Skeletal muscle tissue (tissue), 3 donors: ENCODE measurements at regions not wholly inside any gene's neighbourhood (a gene's known extent, or its start where the extent isn't known, plus 50 kb on each side); places are given as distances from the start of the nearest gene placed in this dataset.

Experiments
- H3K27ac ChIP-seq: one replicate; pipeline ENCODE4 v1.7.0; 2013; ENCODE audit warnings: mild to moderate bottlenecking, low read depth, low read length, inconsistent platforms
- H3K27me3 ChIP-seq, 3 donors: one replicate each; pipeline ENCODE4 v1.7.0; 2013; ENCODE audit warnings: low read length in 3 of 3; ENCODE audit not compliant: control insufficient read depth in 3 of 3, insufficient read depth in 3 of 3
- H3K36me3 ChIP-seq, 3 donors: one replicate each; pipeline ENCODE4 v1.7.0; 2013; ENCODE audit warnings: low read length in 3 of 3; ENCODE audit not compliant: control insufficient read depth in 3 of 3, insufficient read depth in 3 of 3
- H3K4me1 ChIP-seq, 3 donors: one replicate each; pipeline ENCODE4 v1.7.0; 2013; ENCODE audit warnings: low read length in 3 of 3, mild to moderate bottlenecking in 3 of 3; ENCODE audit not compliant: control insufficient read depth in 3 of 3, insufficient read depth in 3 of 3
- H3K4me3 ChIP-seq, 3 donors: one replicate each; pipeline ENCODE4 v1.7.0; 2013; ENCODE audit warnings: low read length in 3 of 3
- H3K9ac ChIP-seq, 3 donors: one replicate each; pipeline ENCODE4 v1.7.0; 2013; ENCODE audit warnings: low read length in 3 of 3, mild to moderate bottlenecking in 3 of 3, moderate library complexity in 2 of 3, low read depth in 1 of 3
- H3K9me3 ChIP-seq, 3 donors: one replicate each; pipeline ENCODE4 v1.7.0; 2013; ENCODE audit warnings: low read length in 3 of 3; ENCODE audit not compliant: control insufficient read depth in 3 of 3
- donor health status: Osteomylitis.

GRCh38 chr3:22308871-22309270 lies 557.9 kb upstream of the ZNF385D start:
- Histone ChIP-seq H3K4me1 (no peaks in the 10 kb centered on the region), H3K36me3 (no peaks in the 10 kb centered on the region), H3K4me3 (no peak overlapping the region), H3K27ac (no peak overlapping the region), H3K27me3 (no peaks in the 10 kb centered on the region), H3K9me3 (no peaks in the 10 kb centered on the region), H3K9ac (no peak overlapping the region)

GRCh38 chr3:22315925-22316324 lies 564.9 kb upstream of the ZNF385D start:
- Histone ChIP-seq H3K4me1 (no peaks in the 10 kb centered on the region), H3K27ac (no peak overlapping the region), H3K27me3 (no peaks in the 10 kb centered on the region), H3K4me3 (no peak overlapping the region), H3K36me3 (no peaks in the 10 kb centered on the region), H3K9me3 (no peaks in the 10 kb centered on the region), H3K9ac (no peak overlapping the region)

- no peaks in the 10 kb centered on the region for H3K36me3 ChIP-seq
- no peak overlapping the region for H3K4me3 ChIP-seq
- no peaks in the 10 kb centered on the region for H3K9me3 ChIP-seq
- H3K9ac ChIP-seq = no peak overlapping the region
- H3K27me3 ChIP-seq = no peaks in the 10 kb centered on the region
- H3K4me1 ChIP-seq = no peaks in the 10 kb centered on the region
- no peak overlapping the region for H3K27ac ChIP-seq
These were observed 567.3 kb upstream of the ZNF385D start for GRCh38 chr3:22318325-22318724.

- no peak overlapping the region for H3K27ac ChIP-seq
- H3K9ac ChIP-seq = no peak overlapping the region
- no peaks in the 10 kb centered on the region for H3K27me3 ChIP-seq
- no peak overlapping the region for H3K4me3 ChIP-seq
- H3K4me1 ChIP-seq = no peaks in the 10 kb centered on the region
- no peaks in the 10 kb centered on the region for H3K36me3 ChIP-seq
- no peaks in the 10 kb centered on the region for H3K9me3 ChIP-seq
These were observed 568.4 kb upstream of the ZNF385D start for GRCh38 chr3:22319446-22319845.

- Histone ChIP-seq H3K36me3 (no peaks in the 10 kb centered on the region), H3K9me3 (no peaks in the 10 kb centered on the region), H3K4me3 (no peak overlapping the region), H3K27ac (no peak overlapping the region), H3K27me3 (no peaks in the 10 kb centered on the region), H3K9ac (no peak overlapping the region), H3K4me1 (no peaks in the 10 kb centered on the region)
These were observed 571.9 kb upstream of the ZNF385D start for GRCh38 chr3:22322861-22323260.

GRCh38 chr3:22326305-22326704 lies 575.3 kb upstream of the ZNF385D start:
- no peak overlapping the region for H3K9ac ChIP-seq
- no peaks in the 10 kb centered on the region for H3K36me3 ChIP-seq
- H3K4me3 ChIP-seq = no peak overlapping the region
- H3K27me3 ChIP-seq = no peaks in the 10 kb centered on the region
- H3K4me1 ChIP-seq = no peaks in the 10 kb centered on the region
- no peak overlapping the region for H3K27ac ChIP-seq
- H3K9me3 ChIP-seq = no peaks in the 10 kb centered on the region

GRCh38 chr3:22334996-22335395 lies 584.0 kb upstream of the ZNF385D start:
- H3K9me3 ChIP-seq = no peaks in the 10 kb centered on the region
- H3K36me3 ChIP-seq = no peaks in the 10 kb centered on the region
- H3K27ac ChIP-seq = no peak overlapping the region
- no peak overlapping the region for H3K9ac ChIP-seq
- no peaks in the 10 kb centered on the region for H3K4me1 ChIP-seq
- no peak overlapping the region for H3K4me3 ChIP-seq
- H3K27me3 ChIP-seq = no peaks in the 10 kb centered on the region

GRCh38 chr3:22349215-22349851 lies 598.3 kb upstream of the ZNF385D start:
- Histone ChIP-seq H3K4me3 (no peak overlapping the region), H3K9ac (no peak overlapping the region), H3K9me3 (no peaks in the 10 kb centered on the region), H3K27ac (no peak overlapping the region), H3K36me3 (no peaks in the 10 kb centered on the region), H3K4me1 (no peaks in the 10 kb centered on the region), H3K27me3 (no peaks in the 10 kb centered on the region)

GRCh38 chr3:22351806-22352205 lies 600.8 kb upstream of the ZNF385D start:
- no peak overlapping the region for H3K27ac ChIP-seq
- H3K27me3 ChIP-seq = no peaks in the 10 kb centered on the region
- no peaks in the 10 kb centered on the region for H3K4me1 ChIP-seq
- H3K4me3 ChIP-seq = no peak overlapping the region
- H3K9me3 ChIP-seq = no peaks in the 10 kb centered on the region
- H3K9ac ChIP-seq = no peak overlapping the region
- no peaks in the 10 kb centered on the region for H3K36me3 ChIP-seq

- Histone ChIP-seq H3K27ac (no peak overlapping the region), H3K36me3 (no peaks in the 10 kb centered on the region), H3K4me3 (no peak overlapping the region), H3K9me3 (no peaks in the 10 kb centered on the region), H3K4me1 (no peaks in the 10 kb centered on the region), H3K27me3 (no peaks in the 10 kb centered on the region), H3K9ac (no peak overlapping the region)
These were observed 602.1 kb upstream of the ZNF385D start for GRCh38 chr3:22353126-22353525.
